Lower lobe of right lung (tissue), 2 donors: ENCODE measurements at regions not wholly inside any gene's neighbourhood (a gene's known extent, or its start where the extent isn't known, plus 50 kb on each side); places are given as distances from the start of the nearest gene placed in this dataset.

Source experiments
- ATAC-seq, 2 donors: fragments of 200-7000 bp; cut with Tn5 transposase; one replicate each; pipeline ENCODE4 v1.9.1; 2020 to 2022; ENCODE audit warnings: mild to moderate bottlenecking in 2 of 2, moderate library complexity in 2 of 2
- DNase-seq: peaks from one replicate; pipeline ENCODE4 v3.0.0-alpha.2; 2020
- H3K27ac ChIP-seq: fragments of 200-600 bp; one replicate; pipeline ENCODE4 v1.8.0; 2022
- H3K27me3 ChIP-seq: fragments of 200-600 bp; one replicate; pipeline ENCODE4 v1.8.0; 2022; ENCODE audit warnings: low read depth
- H3K36me3 ChIP-seq: fragments of 200-600 bp; one replicate; pipeline ENCODE4 v1.8.0; 2022; ENCODE audit warnings: mild to moderate bottlenecking
- H3K4me1 ChIP-seq: fragments of 200-600 bp; one replicate; pipeline ENCODE4 v1.8.0; 2022
- H3K4me3 ChIP-seq: fragments of 200-600 bp; one replicate; pipeline ENCODE4 v1.8.0; 2022; ENCODE audit warnings: mild to moderate bottlenecking
- H3K9me3 ChIP-seq: fragments of 200-600 bp; one replicate; pipeline ENCODE4 v1.8.0; 2022
- intact Hi-C: fragments of 100-400 bp; cut with DNase I; formaldehyde crosslinking; loops from one replicate; pipeline ENCODE4 v1.11.0; 2022
- TF ChIP-seq, protein P1 (sequence below): fragments of 200-600 bp; IDR thresholded peaks from one replicate; pipeline ENCODE4 v1.8.0; 2022; ENCODE audit warnings: antibody characterized with exemption, mild to moderate bottlenecking
- donor health status: DM: no; HTN: yes; CAD: no; lungs with severe emphysema.

DNA sequence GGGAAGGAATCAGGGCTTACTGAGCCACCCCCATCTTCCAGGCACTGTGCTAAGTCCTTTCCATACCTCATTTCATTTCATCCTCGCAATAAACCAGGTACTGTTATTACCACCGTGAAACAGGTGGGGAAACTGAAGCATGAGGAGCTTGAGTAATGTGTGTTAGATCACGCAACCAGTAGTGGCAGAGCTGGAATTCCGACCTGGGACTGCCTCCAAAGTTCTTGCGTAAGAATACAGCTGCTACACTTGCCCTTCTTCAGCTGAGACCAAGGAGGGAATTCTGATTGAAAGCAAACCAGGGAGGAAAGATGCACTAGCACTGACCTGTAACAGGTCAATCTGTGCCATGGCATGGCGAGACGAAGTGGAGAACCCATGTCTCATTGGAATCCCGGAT lies 113.4 kb upstream of the MSX2 start:
- H3K9me3 ChIP-seq = no peaks in the 10 kb centered on the region
- peak; percentile 55 to 78 for ATAC-seq
- no peaks in the 10 kb centered on the region for H3K36me3 ChIP-seq
- TF ChIP-seq, protein P1, sequence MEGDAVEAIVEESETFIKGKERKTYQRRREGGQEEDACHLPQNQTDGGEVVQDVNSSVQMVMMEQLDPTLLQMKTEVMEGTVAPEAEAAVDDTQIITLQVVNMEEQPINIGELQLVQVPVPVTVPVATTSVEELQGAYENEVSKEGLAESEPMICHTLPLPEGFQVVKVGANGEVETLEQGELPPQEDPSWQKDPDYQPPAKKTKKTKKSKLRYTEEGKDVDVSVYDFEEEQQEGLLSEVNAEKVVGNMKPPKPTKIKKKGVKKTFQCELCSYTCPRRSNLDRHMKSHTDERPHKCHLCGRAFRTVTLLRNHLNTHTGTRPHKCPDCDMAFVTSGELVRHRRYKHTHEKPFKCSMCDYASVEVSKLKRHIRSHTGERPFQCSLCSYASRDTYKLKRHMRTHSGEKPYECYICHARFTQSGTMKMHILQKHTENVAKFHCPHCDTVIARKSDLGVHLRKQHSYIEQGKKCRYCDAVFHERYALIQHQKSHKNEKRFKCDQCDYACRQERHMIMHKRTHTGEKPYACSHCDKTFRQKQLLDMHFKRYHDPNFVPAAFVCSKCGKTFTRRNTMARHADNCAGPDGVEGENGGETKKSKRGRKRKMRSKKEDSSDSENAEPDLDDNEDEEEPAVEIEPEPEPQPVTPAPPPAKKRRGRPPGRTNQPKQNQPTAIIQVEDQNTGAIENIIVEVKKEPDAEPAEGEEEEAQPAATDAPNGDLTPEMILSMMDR = no peak
- no peak overlapping the region for H3K4me3 ChIP-seq
- H3K27ac ChIP-seq = no peak overlapping the region
- intact Hi-C loops = no loop called here
- peaks cover 8% of the 10 kb centered on the region for H3K4me1 ChIP-seq
- DNase-seq = no peak
- no peaks in the 10 kb centered on the region for H3K27me3 ChIP-seq

- no peak for ATAC-seq
- Histone ChIP-seq H3K4me3 (no peak overlapping the region), H3K9me3 (no peaks in the 10 kb centered on the region), H3K27me3 (no peaks in the 10 kb centered on the region), H3K4me1 (peaks cover 8% of the 10 kb centered on the region), H3K27ac (no peak overlapping the region), H3K36me3 (no peaks in the 10 kb centered on the region)
- TF ChIP-seq, protein P1 = no peak
- intact Hi-C loops = no loop called here
- no peak for DNase-seq
These were observed 111.7 kb upstream of the MSX2 start for GRCh38 chr5:174612686-174613085.

DNA sequence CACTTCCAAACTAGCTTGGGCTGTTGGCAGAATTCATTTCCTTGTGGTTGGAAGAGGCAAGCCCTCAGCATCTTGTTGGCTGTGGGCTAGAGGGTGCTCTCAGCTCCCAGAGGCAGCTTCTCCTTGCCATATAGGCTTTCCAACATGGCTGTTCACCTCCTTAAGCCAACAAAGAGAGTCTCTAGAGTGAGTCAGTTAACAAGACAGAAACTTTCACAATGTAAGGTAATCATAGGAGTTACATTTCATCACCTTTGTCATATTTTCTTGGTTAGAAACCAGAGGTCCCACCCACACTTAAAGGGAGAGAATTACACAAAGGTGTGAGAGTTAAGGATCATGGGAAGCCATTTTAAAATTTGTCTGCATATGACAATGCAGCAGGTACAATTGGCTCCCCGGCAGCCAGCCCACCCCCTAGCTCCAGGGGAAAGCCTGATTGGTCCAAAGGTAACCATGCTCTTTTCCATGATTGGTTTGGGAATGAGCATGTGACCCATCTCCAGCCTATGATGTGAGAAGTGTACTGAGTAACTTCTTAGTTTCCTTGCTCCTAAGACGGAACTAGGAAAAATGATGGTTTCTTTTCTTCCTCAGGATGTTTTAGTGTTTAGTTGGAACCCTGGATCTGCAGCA lies 109.8 kb upstream of the MSX2 start:
- H3K36me3 ChIP-seq = no peaks in the 10 kb centered on the region
- H3K27ac ChIP-seq = no peak overlapping the region
- H3K9me3 ChIP-seq = no peaks in the 10 kb centered on the region
- DNase-seq (no peak), ATAC-seq (no peak)
- TF ChIP-seq, protein P1 = no peak
- H3K4me1 ChIP-seq = no peaks in the 10 kb centered on the region
- no peak overlapping the region for H3K4me3 ChIP-seq
- no peaks in the 10 kb centered on the region for H3K27me3 ChIP-seq
- intact Hi-C loops = no loop called here

- no peak for ATAC-seq
- intact Hi-C loops = no loop called here
These were observed 108.3 kb upstream of the MSX2 start for GRCh38 chr5:174616036-174616435.

GRCh38 chr5:174617285-174617684 lies 107.1 kb upstream of the MSX2 start:
- Histone ChIP-seq H3K36me3 (no peaks in the 10 kb centered on the region), H3K27me3 (no peaks in the 10 kb centered on the region), H3K4me1 (no peaks in the 10 kb centered on the region), H3K27ac (no peak overlapping the region), H3K9me3 (no peaks in the 10 kb centered on the region), H3K4me3 (no peak overlapping the region)
- intact Hi-C loops = no loop called here
- no peak for ATAC-seq
- no peak for DNase-seq
- TF ChIP-seq, protein P1 = no peak

More at GRCh38 chr5:174616036-174616435, 108.3 kb upstream of the MSX2 start:
- Histone ChIP-seq H3K36me3 (no peaks in the 10 kb centered on the region), H3K9me3 (no peaks in the 10 kb centered on the region), H3K27ac (no peak overlapping the region), H3K4me3 (no peak overlapping the region), H3K27me3 (no peaks in the 10 kb centered on the region), H3K4me1 (no peaks in the 10 kb centered on the region)
- no peak for DNase-seq
- TF ChIP-seq, protein P1 = no peak

GRCh38 chr5:174617910-174618309 lies 106.5 kb upstream of the MSX2 start:
- TF ChIP-seq, protein P1 = no peak

More at GRCh38 chr5:174617910-174618309, 106.5 kb upstream of the MSX2 start:
- H3K27me3 ChIP-seq = no peaks in the 10 kb centered on the region
- intact Hi-C loops = no loop called here
- ATAC-seq = no peak
- DNase-seq = no peak
- no peaks in the 10 kb centered on the region for H3K36me3 ChIP-seq
- H3K9me3 ChIP-seq = no peaks in the 10 kb centered on the region
- no peaks in the 10 kb centered on the region for H3K4me1 ChIP-seq
- H3K4me3 ChIP-seq = no peak overlapping the region
- no peak overlapping the region for H3K27ac ChIP-seq
